NCI-H82 treated with DMSO at 0.1 percent for 48 hours (cell line): ENCODE measurements at regions not wholly inside any gene's neighbourhood (a gene's known extent, or its start where the extent isn't known, plus 50 kb on each side); places are given as distances from the start of the nearest gene placed in this dataset.
"Not testable (repeated sequence)": the region's sequence is repeated elsewhere in the genome, so short reads cannot be mapped to it uniquely, and the experiment has no call there.

Experiments used
- DNase-seq: peaks from one replicate; lab custom pipeline; 2025; ENCODE audit not compliant: unreplicated experiment; lab: John Stamatoyannopoulos, UW

DNA sequence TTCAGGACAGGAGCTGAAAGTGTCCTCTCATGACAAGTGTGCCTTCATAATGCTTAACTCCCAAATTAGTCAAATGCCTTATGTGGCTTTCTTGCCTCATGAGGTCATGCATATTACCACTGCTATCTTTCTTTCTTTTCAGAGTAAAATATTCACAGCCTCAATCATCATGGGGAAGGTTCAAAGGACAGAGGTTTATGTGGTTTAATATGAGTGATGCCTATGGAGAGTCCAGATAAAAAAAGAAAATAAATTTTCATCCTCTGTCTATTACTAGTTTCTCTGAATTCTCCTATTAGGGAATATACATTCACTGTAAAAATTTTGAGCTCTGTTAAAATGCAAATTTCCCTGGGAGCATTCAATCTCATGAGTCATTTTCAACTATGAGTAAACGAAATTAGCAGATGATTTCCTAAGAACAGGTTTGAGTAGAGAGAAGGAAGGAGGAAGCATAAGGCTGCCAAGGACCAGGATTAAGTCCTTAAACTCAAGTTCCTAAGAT lies 396.9 kb upstream of the ADGRB3 start:
- DNase-seq = no peak

DNA sequence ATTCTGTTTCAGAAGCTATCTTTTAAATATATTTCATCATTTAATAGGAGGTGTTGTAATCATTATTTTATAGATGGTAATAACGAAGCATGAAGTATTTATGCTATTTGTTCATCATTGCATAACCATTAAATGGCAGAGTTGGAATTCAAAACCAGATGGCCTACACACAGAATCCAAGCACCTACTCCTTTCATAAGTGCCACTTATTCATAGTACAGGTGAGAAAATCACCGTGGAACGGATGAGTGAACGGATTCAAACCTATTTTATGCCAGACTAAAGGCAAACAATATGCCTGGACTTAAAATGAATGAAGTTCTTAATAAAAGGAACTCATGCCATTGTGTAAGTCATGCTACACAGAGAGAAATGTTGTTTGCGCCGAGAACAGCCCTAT lies 397.9 kb upstream of the ADGRB3 start:
- DNase-seq = no peak

DNA sequence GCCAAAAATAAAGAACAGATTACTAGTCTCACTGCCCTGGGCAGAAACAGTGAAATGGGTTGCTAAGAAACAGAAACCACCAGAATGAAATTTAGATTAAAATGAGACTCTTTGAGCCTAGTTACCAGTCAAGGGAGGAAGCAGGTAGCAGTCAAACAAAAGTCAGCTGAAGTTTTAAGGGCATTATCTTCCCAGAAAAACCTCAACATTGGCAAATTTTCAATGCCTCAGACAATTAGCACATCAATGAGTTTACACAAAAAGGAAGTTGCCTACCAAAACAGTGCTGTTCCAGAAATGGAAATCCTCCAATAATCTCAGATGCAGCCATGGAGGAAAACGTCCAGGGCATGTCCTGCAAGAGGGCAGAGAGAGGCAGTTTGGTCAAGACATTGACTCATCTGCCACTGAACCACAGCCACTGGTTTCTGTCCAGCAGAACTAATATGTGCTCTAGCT lies 399.7 kb upstream of the ADGRB3 start:
- no peak for DNase-seq

DNA sequence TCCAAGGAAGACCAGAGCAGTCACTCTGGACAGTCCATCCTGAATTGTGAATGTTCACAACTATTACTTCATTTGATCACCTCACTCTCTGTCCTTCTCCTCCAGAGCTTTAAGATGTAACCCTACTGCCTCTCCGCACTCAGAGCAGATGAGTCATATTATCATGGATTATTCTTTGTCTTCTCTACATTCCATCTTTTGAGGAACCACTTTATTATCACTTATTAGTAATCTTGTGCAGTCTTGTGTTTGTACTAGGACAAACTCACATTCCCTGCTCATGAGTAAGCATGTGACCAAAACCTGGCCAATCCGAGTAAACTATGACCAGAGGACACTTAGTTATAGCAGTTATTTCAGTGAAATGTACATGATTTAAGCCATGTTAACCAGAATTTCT lies 401.5 kb upstream of the ADGRB3 start:
- no peak for DNase-seq

DNA sequence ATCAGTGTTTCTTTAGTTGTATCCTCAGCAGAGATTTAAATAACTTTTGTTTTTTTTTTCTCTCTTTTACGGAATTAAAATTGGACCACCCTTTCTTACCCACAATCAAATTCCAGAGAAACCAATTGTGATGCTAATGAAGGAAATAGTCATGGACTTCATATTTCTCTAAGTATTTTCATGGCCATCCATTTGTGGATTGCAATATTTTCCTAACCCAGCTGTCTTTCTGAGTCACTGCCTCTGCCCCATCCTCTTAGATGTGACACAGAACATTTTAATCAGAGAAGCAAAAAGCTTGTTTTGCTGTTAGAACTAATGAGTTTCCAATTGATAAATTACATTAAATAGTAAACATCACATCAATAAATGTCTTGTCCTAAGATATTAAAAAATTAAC lies 405.5 kb upstream of the ADGRB3 start:
- no peak for DNase-seq

DNA sequence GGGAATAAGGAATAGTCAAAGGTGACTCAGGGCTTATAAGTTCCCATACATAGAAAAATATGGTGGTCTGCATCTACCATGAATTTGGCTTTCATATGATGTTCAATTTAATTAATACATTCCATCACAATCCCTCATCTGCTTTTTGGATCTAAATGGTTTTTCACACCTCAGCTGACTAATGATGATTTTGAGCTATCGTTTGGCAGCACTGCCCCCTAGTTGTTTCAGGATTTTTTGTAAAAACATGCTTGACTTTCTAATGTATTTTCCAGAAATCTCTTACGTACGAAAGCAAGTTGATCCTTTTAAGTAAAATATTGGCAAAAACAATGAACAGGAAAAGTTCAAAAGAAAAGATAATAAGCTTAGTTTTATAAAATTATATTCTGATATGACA lies 408.6 kb upstream of the ADGRB3 start:
- DNase-seq = no peak

DNA sequence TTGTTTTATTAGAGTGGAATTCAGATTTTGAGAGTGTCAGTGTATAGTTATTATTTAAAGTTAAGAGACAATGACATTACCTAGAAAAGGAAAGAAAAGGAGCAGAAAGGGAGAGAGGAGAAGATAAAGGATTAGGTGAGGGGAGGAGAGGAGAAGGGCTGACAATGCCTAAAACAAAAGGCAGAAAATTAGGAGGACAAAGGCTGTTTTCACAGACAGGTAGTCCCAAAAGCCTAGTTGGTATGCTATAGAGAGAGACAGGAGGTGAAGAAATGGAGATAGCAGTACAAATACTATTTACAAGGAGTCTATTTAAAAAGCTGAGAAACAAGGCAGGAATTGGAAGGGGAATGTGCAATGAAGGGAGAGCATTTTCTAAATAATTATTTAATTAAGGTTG lies 409.4 kb upstream of the ADGRB3 start:
- DNase-seq = no peak

DNA sequence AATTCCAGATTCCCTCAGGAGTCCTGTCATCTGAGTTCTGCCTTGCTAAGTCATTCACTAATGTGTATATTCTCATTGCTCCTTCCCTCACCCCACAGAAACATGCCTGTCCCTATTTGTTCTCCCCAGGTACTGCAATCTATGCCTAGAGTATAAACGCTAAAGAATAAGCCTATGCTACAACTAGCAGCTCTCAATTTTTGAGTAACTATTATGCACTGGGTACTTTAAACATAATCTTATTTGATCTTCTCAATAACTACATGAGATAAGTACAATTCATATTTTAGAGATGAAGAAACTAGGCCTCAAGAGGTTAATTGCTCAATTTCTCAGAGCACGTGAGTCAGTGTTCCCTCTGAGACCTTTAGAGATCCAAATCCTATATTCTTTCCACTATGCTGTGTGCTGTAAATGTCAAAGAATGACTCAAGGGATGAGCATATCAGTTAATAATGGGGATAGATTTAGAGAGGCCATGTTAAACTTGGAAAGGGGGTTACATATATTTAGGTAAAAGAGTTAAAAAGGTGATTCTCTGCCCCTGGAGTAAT lies 423.8 kb upstream of the ADGRB3 start:
- no peak for DNase-seq

DNA sequence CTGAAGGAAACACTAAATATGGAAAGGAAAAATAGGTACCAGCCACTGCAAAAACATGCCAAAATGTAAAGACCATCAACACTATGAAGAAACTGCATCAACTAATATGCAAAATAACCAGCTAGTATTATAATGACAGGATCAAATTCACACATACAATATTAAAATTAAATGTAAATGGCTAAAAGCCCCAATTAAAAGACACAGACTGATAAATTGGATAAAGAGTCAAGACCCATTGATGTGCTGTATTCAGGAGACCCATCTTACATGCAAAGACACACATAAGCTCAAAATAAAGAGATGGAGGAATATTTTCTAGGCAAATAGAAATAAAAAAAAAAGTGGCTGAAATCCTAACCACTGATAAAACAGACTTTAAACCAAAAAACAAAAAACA lies 427.5 kb upstream of the ADGRB3 start:
- DNase-seq = not testable (repeated sequence)

DNA sequence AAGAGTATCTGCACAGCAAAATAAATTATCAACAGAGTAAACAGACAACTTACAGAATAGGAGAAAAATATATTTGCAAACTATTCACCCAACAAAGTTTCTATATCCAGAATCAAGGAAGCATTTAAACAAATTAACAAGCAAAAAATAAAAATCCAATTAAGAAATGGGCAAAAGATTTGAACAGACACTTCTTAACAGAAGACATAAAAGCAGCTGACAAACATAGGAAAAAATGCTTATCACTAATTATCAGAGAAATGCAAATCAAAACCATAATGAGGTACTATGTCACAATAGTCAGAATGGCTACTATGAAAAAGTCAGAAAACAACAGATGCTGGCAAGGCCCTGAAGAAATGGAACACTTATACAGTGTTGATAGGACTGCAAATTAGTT lies 434.2 kb upstream of the ADGRB3 start:
- no peak for DNase-seq

DNA sequence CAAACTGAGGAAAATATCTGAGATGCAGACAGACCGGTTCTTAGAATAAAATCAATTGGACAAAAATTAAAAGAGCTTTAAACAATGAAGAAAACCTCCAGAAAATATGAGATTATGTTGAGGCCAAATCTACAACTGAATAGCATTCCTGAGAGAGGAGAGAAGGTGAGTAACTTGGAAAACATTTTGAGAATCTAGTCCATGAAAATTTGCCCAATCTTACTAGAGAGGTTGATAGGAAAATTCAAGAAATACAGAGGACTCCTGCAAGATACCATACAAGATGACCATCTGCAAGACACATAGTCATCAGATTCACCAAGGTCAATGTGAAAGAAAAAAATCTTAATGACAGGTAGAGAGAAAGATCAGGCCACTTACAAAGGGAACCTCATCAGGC lies 437.7 kb upstream of the ADGRB3 start:
- DNase-seq = no peak

DNA sequence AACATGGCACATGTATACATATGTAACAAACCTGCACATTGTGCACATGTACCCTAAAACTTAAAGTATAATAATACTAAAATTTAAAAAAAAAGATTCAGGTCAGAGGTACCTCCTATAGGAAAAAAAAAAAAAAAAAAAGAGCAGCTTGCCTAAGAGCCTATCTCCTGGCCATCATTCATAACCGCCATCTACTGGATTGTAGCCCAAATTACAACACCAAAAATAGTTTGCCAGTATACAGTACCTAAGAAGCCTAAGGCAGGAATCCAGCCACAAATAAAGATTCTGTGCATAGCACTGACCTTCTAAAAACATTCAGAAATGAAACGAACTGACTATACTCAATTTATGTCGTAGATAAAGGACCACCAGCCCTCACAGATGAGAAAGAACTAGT lies 438.4 kb upstream of the ADGRB3 start:
- DNase-seq = no peak

DNA sequence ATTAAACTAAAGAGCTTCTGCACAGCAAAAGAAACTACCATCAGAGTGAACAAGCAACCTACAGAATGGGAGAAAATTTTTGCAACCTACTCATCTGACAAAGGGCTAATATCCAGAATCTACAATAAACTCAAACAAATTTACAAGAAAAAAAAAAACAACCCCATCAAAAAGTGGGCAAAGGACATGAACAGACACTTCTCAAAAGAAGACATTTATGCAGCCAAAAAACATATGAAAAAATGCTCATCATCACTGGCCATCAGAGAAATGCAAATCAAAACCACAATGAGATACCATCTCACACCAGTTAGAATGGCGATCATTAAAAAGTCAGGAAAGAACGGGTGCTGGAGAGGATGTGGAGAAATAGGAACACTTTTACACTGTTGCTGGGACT lies 439.3 kb upstream of the ADGRB3 start:
- DNase-seq = not testable (repeated sequence)

DNA sequence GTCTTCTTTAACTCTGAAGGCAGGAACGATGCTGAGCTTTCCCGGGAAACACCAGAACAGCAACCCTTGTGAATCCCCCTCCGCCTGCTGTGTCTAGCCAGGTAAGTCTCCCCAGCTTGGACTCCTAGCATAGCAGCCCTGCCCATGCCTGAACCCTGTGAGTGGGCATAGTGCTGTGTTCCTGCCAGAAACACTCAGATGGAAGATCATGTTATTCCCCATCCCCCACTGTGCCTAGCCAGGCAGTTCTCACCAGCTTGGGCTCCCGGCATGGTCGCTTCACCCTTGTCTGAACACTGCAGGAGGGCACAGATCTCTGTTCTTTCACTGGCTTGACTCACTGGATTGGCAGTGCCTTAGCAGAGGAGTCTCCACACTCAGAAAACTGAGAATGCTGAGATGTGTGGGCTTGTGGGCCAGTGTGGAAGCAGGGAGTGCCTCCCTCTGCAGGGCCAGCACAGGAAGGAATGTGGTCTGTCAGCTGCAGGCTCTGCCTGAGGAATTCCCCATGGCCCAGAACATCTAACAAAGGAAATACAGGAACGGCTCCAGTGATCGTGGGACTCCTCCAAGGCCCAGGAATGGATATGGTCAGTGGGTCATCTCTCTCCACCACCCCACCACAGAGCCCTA lies 440.1 kb upstream of the ADGRB3 start:
- DNase-seq = no peak

DNA sequence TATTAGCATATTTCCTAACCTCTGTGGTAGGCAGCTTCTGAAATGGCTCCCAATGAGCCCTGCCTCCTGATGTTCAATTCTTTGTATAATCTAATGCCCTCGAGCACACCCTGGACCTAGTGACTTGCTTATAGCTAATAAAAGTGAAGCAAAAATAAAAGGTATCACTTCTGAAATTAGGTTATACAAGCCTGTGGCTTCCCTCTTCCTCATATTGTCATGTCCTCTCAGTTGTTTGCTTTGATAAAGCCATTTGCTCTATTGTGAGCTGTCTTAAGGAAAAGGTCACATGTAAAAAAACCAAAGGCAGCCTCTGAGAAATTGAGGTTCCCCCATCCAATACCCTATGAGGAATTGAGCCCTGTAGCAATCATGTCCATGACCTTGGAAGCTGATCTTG lies 442.1 kb upstream of the ADGRB3 start:
- no peak for DNase-seq

DNA sequence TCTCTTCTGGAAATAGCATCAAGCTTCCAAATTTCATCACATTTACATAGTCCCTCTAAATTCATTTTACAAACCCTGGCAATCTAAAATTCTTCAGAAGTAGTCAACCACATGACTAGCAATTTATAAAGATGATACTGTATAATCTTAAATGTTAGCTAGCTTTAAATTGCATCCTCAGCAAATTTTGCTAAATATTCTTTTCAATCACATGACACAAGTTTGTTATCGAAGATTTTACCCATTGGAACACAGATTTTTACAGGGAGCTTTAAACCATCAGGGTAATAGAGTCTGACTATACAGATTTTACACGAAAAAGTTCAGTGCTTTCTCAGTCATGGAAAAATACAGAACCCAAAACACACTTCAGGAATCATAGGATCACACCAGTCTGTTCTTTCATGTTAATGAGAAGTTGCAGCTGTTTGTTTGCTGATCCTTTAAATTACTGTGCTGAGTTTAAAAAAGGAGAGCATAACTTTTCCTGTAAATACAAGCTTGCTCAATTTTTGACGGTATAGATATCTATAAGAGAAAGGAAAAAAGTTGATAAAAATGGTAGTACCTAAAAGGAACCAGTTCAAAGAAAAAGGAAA lies 445.8 kb upstream of the ADGRB3 start:
- DNase-seq = no peak

DNA sequence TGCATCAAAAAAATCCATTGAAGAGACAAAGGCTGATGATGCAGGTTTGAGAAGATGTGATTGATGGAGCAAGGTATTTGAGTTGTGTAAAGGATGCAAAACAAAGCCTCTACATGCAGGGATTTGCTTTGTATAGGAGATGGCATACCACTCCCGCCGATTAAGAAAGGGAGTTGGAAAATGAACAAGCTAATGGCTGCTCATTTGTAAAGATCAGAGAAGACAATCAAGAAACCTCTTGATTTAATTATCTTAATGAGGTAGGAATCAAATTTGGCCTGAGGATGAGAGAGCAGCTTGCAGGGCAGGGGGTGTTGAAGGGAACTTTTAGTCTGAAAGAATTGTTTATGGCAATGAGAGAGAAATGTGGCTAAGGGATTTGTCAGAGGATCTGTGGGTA lies 448.2 kb upstream of the ADGRB3 start:
- no peak for DNase-seq

DNA sequence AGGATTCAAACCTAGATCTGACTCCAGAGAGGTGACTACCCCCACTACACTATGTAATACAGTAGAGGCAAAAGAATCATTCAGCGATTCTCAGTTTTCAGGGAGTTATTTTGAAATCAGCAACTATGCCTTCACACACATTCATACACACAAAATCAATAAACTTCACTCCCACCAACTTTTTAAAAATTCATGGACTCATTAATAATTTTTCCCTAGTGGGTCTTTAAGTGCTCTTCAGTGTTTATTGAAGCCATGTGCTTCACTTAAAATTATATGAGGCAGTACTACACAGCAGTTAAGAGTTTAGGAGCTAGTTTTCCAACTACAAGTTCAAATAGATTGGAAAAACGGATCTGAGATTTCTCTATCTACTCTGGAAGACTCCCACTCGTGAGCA lies 452.7 kb upstream of the ADGRB3 start:
- no peak for DNase-seq

DNA sequence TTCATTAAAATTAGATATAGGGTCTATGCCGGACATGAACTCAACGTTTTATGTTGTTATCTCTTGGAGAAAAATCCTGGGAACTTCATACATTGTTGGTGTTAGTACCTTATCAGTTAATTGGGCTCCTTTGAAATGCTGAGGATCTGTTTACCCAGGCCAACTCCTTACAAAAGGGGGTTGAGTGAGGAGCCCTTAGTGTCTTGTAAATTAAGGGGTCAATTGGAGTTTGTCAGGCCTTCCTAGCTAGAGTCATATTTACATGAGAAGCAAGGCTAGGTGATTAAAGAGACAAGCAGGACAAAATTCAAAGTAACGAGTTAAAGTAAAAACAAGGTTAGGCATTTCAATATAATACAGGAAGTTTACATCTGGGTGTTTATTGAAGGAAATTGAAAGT lies 454.1 kb upstream of the ADGRB3 start:
- DNase-seq = not testable (repeated sequence)

DNA sequence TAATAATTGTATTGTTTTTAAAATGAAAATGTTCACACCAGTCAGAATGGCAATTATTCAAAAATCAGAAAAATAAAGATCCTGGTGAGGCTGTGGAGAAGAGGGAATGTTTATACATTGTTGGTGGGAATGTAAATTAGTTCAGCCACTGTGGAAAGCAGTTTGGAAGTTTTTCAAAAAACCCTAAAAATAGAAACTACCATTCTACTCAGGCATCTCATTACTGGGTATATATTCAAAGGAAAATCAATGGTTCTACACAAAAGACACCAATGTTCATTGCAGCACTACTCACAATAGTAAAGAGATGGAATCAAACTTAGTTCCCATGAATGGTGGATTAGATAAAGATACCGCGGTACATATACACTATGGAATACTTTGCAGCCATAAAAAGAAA lies 461.5 kb upstream of the ADGRB3 start:
- no peak for DNase-seq

DNA sequence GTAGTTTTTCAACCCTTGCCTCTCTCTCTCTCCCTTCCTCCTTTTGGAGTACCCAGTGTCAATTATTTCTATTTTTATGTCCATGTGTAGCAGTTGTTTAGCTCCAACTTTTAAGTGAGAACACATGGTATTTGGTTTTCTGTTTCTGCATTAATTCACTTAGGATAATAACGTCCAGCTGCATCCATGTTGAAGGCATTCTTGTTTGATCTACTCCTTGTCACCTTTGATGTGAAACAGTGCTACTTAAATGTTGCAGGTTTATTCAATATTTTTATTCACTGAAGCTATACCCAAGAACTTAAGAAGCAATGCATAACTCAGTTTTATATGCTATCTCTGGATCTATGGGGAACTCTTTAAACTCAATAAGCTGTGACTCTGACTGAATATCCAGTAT lies 465.2 kb upstream of the ADGRB3 start:
- no peak for DNase-seq

DNA sequence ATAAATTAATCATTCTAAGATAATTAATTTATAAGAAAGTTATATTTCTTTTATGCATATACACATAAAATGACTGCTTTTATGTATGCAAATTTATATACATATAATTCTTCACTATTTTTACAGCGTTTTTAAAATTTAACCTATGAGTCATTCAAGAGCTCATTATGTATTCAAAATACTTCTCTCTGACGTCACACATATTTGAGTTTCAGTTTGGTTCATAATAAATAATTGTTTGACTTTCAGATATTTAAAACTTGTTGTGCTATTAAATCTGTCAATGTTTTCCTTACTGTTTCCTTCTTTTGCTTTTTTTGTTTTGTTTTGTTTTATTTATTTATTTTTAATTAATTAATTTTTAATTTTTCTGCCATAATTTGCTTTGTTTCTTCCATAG lies 467.5 kb upstream of the ADGRB3 start:
- no peak for DNase-seq

DNA sequence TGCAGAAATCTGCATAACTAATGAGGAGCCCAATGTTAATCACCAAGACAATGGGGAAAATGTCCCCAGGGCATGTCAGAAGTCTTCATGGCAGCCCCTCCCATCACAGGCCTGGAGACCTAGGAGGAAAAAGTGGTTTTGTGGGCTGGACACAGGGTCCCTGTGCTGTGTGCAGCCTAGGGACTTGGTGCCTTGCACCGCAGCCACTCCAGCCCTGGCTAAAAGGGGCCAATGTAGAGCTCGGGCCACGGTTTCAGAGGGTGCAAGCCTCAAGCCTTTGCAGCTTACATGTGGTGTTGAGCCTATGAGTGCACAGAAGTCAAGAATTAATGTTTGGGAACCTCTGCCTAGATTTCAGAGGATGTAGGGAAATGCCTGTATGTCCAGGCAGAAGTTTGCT lies 474.3 kb upstream of the ADGRB3 start:
- not testable (repeated sequence) for DNase-seq
